HCT116 (cell line): ENCODE measurements at regions not wholly inside any gene's neighbourhood (a gene's known extent, or its start where the extent isn't known, plus 50 kb on each side); places are given as distances from the start of the nearest gene placed in this dataset.

ENCODE experiments used
- ATAC-seq: fragments of 200-7000 bp; cut with Tn5 transposase; 2 replicates; pipeline ENCODE4 v1.9.1; 2020; ENCODE audit warnings: mild to moderate bottlenecking, moderate library complexity
- BruUV-seq: library from RNA; stranded (reverse); fragments of 400-500 nt; replicated peaks from 2 replicates; lab custom pipeline; 2021; lab: Mats Ljungman, UMichigan
- CTCF ChIA-PET: fragments of 300-600 bp; sonication (Branson Sonifier 250); formaldehyde crosslinking; loops from one replicate; lab custom pipeline; 2021; ENCODE audit warnings: antibody characterized with exemption; lab: Charles Lee
- POLR2A ChIA-PET: fragments of 300-600, 350-600 bp; sonication (Branson Sonifier 250); formaldehyde crosslinking; loops from one replicate; lab custom pipeline; 2021; ENCODE audit warnings: antibody characterized with exemption; lab: Charles Lee
- RAD21 ChIA-PET, 2 experiments: fragments of 300-600 bp; sonication (Branson Sonifier 250); formaldehyde crosslinking; loops; one replicate each; lab custom pipeline; 2023; ENCODE audit warnings: low total read pairs in 2 of 2; ENCODE audit not compliant: uncharacterized antibody in 2 of 2, unreplicated experiment in 2 of 2, low non-redundant PET in 1 of 2; lab: Charles Lee
- DNase-seq: peaks from one replicate; pipeline ENCODE4 v3.0.0-alpha.2; 2010; ENCODE audit warnings: low read depth, low spot score
- H2AFZ ChIP-seq: fragments of 200-600 bp; shearing (Covaris generic), sonication (generic); 2 replicates; pipeline ENCODE4 v1.6.1; 2017; ENCODE audit warnings: low read depth, mixed run types, mixed read lengths, antibody characterized with exemption, low read length; ENCODE audit not compliant: poor library complexity, severe bottlenecking
- H3K27ac ChIP-seq: 2 replicates; pipeline ENCODE4 v1.5.1; 2012; ENCODE audit warnings: low read depth, low read length
- H3K27me3 ChIP-seq: fragments of 200-600 bp; sonication (generic); 2 replicates; pipeline ENCODE4 v1.6.1; 2016; ENCODE audit warnings: mixed run types, low read length, mixed read lengths; ENCODE audit not compliant: insufficient read depth
- H3K36me3 ChIP-seq, 2 experiments: fragments of 200-500 bp in 1 of 2; fragments of 200-600 bp in 1 of 2; sonication (Bioruptor generic) in 1 of 2; sonication (generic) in 1 of 2; 2 replicates each; pipeline versions ENCODE4 v1.5.1 to v1.6.1; 2014 to 2016; ENCODE audit warnings: low read length in 2 of 2, inconsistent platforms in 1 of 2, mixed read lengths in 1 of 2, mixed run types in 1 of 2; ENCODE audit not compliant: insufficient read depth in 2 of 2, control insufficient read depth in 1 of 2
- H3K4me1 ChIP-seq, 2 experiments: fragments of 200-600 bp in 1 of 2; sonication (generic) in 1 of 2; 2 replicates each; pipeline versions ENCODE4 v1.5.1 to v1.6.1; 2012 to 2017; ENCODE audit warnings: low read length in 2 of 2, inconsistent platforms in 1 of 2, mild to moderate bottlenecking in 1 of 2, mixed read lengths in 1 of 2, mixed run types in 1 of 2, moderate library complexity in 1 of 2; ENCODE audit not compliant: insufficient read depth in 2 of 2, control insufficient read depth in 1 of 2
- H3K4me2 ChIP-seq: fragments of 200-600 bp; sonication (generic); 2 replicates; pipeline ENCODE4 v1.6.1; 2017; ENCODE audit warnings: mixed run types, low read length, mixed read lengths
- H3K4me3 ChIP-seq, 2 experiments: fragments of 200-600 bp in 1 of 2; sonication (generic) in 1 of 2; replicated peaks in 1 of 2; 2 replicates each; pipeline ENCODE4 v1.5.1; 2011 to 2016; ENCODE audit warnings: low read length in 2 of 2, control low read depth in 1 of 2, low read depth in 1 of 2, mild to moderate bottlenecking in 1 of 2, mixed read lengths in 1 of 2, mixed run types in 1 of 2
- H3K79me2 ChIP-seq: fragments of 200-600 bp; sonication (generic); 2 replicates; pipeline ENCODE4 v1.6.1; 2017; ENCODE audit warnings: mild to moderate bottlenecking, mixed run types, low read length, moderate library complexity, mixed read lengths; ENCODE audit not compliant: insufficient read depth
- H3K9ac ChIP-seq: fragments of 200-600 bp; sonication (generic); 2 replicates; pipeline ENCODE4 v1.6.1; 2016; ENCODE audit warnings: low read length, mixed read lengths
- H3K9me2 ChIP-seq: fragments of 200-600 bp; sonication (generic), shearing (Covaris generic); 2 replicates; pipeline ENCODE4 v1.6.1; 2017; ENCODE audit warnings: mixed run types, mild to moderate bottlenecking, moderate library complexity; ENCODE audit not compliant: insufficient read depth
- H3K9me3 ChIP-seq, 2 experiments: fragments of 200-500 bp in 1 of 2; fragments of 200-600 bp in 1 of 2; sonication (Bioruptor generic) in 1 of 2; sonication (generic) in 1 of 2; 2 replicates each; pipeline ENCODE4 v1.6.1; 2014 to 2017; ENCODE audit warnings: low read length in 2 of 2, mixed read lengths in 2 of 2, inconsistent platforms in 1 of 2, low read depth in 1 of 2, mild to moderate bottlenecking in 1 of 2, mixed run types in 1 of 2, moderate library complexity in 1 of 2; ENCODE audit not compliant: control insufficient read depth in 1 of 2, insufficient read depth in 1 of 2
- H4K20me1 ChIP-seq: fragments of 200-600 bp; sonication (generic), shearing (Covaris generic); 2 replicates; pipeline ENCODE4 v1.6.1; 2017; ENCODE audit warnings: mixed run types, mild to moderate bottlenecking, moderate library complexity; ENCODE audit not compliant: insufficient read depth
- CBX3 ChIP-seq: IDR thresholded peaks from 2 replicates; pipeline ENCODE4 v1.6.1; 2012; ENCODE audit warnings: low read depth
- EGR1 ChIP-seq: IDR thresholded peaks from 2 replicates; pipeline ENCODE4 v1.6.1; 2012; ENCODE audit warnings: low read depth
- ELF1 ChIP-seq: IDR thresholded peaks from 2 replicates; pipeline ENCODE4 v1.6.1; 2012; ENCODE audit warnings: low read depth, borderline replicate concordance
- EZH2phosphoT487 ChIP-seq: fragments of 200-600 bp; IDR thresholded peaks from 2 replicates; pipeline ENCODE4 v1.6.1; 2018; ENCODE audit warnings: antibody characterized with exemption, borderline replicate concordance
- FOSL1 ChIP-seq: IDR thresholded peaks from 2 replicates; pipeline ENCODE4 v1.6.1; 2012; ENCODE audit warnings: low read depth
- POLR2A ChIP-seq: IDR thresholded peaks from 2 replicates; pipeline ENCODE4 v1.7.0; 2011; ENCODE audit warnings: borderline replicate concordance; ENCODE audit not compliant: insufficient read depth, insufficient read length; ENCODE audit errors: extremely low read depth
- POLR2AphosphoS5 ChIP-seq: IDR thresholded peaks from 2 replicates; pipeline ENCODE4 v1.6.1; 2011; ENCODE audit warnings: mild to moderate bottlenecking, low read depth, low read length, moderate library complexity
- RAD21 ChIP-seq: IDR thresholded peaks from 2 replicates; pipeline ENCODE4 v1.6.1; 2012; ENCODE audit warnings: low read depth, mild to moderate bottlenecking
- SIN3A ChIP-seq: IDR thresholded peaks from 2 replicates; pipeline ENCODE4 v1.6.1; 2012; ENCODE audit warnings: low read depth
- SRF ChIP-seq: IDR thresholded peaks from 2 replicates; pipeline ENCODE4 v1.6.1; 2012; ENCODE audit warnings: low read depth
- TCF7L2 ChIP-seq: IDR thresholded peaks from 2 replicates; pipeline ENCODE4 v1.7.0; 2011; ENCODE audit warnings: borderline replicate concordance, inconsistent platforms; ENCODE audit not compliant: insufficient read depth, insufficient read length; ENCODE audit errors: extremely low read depth
- YY1 ChIP-seq: IDR thresholded peaks from 2 replicates; pipeline ENCODE4 v1.6.1; 2011; ENCODE audit warnings: low read length, low read depth, moderate library complexity, mild to moderate bottlenecking; ENCODE audit not compliant: insufficient replicate concordance; ENCODE audit errors: extremely low read depth
- ZFX ChIP-seq: fragments of 450-650 bp; IDR thresholded peaks from 2 replicates; pipeline ENCODE4 v1.6.1; 2017
- ZNF274 ChIP-seq: fragments of 200-500 bp; sonication (Bioruptor generic); IDR thresholded peaks from 2 replicates; pipeline ENCODE4 v1.6.1; 2014; ENCODE audit warnings: mild to moderate bottlenecking, low read depth, low read length, inconsistent platforms
- intact Hi-C: fragments of 100-400 bp; cut with micrococcal nuclease; formaldehyde crosslinking; loops from 2 replicates; pipeline ENCODE4 v1.10.0; 2022
- TF ChIP-seq, protein P1 (sequence below): IDR thresholded peaks from 2 replicates; pipeline ENCODE4 v1.6.1; 2012
- TF ChIP-seq, protein P2 (sequence below): IDR thresholded peaks from 2 replicates; pipeline ENCODE4 v1.6.1; 2012; ENCODE audit warnings: low read depth
- TF ChIP-seq, protein P3 (sequence below), 3 experiments: fragments of 200-600 bp in 1 of 3; sonication (generic) in 1 of 3; IDR thresholded peaks in 2 of 3; conservative IDR thresholded peaks in 1 of 3; 2 replicates each; pipeline ENCODE4 v1.5.1; 2012 to 2017; ENCODE audit warnings: low read depth in 2 of 3, low read length in 2 of 3, antibody characterized with exemption in 1 of 3, borderline replicate concordance in 1 of 3, control low read depth in 1 of 3, mild to moderate bottlenecking in 1 of 3, mixed read lengths in 1 of 3, mixed run types in 1 of 3, moderate library complexity in 1 of 3; ENCODE audit not compliant: insufficient read depth in 1 of 3
- TF ChIP-seq, protein P4 (sequence below): IDR thresholded peaks from 2 replicates; pipeline ENCODE4 v1.6.1; 2011; ENCODE audit warnings: mild to moderate bottlenecking, low read length, moderate library complexity; ENCODE audit not compliant: insufficient replicate concordance; ENCODE audit errors: extremely low read depth
- TF ChIP-seq, protein P5 (sequence below): IDR thresholded peaks from 2 replicates; pipeline ENCODE4 v1.6.1; 2012

DNA sequence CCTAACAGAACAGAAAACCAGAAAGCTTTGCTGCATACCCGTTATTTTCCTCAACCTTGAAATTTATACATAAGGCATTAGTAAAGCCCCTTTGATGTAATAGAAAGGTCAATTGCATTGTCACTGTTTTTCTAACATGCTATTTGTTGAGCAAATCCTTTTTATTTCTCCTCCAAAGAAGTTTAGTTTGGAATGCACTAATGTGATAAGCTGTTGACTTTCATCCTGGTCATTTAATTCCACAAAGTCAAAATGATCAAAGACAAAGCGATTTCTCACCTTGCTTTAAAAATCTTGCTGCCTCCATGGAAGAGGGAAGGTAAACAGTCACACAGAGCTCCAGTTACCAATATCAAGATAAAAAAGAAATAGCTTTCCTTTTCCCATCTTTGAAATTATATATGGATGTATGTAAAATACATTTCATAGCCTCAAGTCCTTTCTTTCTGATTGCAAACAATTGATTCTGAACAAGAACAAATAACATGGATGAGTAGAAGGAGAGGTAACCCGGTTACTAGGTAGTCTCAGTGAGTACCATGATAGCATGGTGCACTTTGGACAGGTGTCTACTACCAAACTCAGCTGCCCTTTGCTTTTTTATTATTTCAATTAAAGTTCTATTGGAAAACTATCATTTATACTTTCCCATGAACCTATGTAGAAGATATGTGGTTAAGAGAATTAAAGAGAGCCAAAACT is 452.7 kb downstream of the STK39 start:
- no TSS peak for BruUV-seq
- DNase-seq, result no peak
- Histone ChIP-seq H3K36me3 (no peaks in the 10 kb centered on the region), H4K20me1 (no peaks in the 10 kb centered on the region), H3K4me2 (no peak overlapping the region), H3K4me3 (no peak overlapping the region), H3K9me3 (no peaks in the 10 kb centered on the region), H3K79me2 (no peaks in the 10 kb centered on the region), H2AFZ (no peak overlapping the region), H3K9me2 (no peaks in the 10 kb centered on the region), H3K27ac (no peak overlapping the region), H3K9ac (no peak overlapping the region), H3K27me3 (peaks cover 32% of the 10 kb centered on the region), H3K4me1 (no peaks in the 10 kb centered on the region)
- RAD21 ChIA-PET, result no interaction called here
- TF ChIP-seq RAD21 (no peak), SIN3A (no peak), SRF (no peak), ZFX (no peak), POLR2AphosphoS5 (no peak), EGR1 (no peak), YY1 (no peak), ELF1 (no peak), POLR2A (no peak), FOSL1 (no peak), ZNF274 (no peak), CBX3 (no peak), TCF7L2 (no peak), EZH2phosphoT487 (no peak)
- TF ChIP-seq, protein P1, sequence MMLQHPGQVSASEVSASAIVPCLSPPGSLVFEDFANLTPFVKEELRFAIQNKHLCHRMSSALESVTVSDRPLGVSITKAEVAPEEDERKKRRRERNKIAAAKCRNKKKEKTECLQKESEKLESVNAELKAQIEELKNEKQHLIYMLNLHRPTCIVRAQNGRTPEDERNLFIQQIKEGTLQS, result no peak
- TF ChIP-seq, protein P2, sequence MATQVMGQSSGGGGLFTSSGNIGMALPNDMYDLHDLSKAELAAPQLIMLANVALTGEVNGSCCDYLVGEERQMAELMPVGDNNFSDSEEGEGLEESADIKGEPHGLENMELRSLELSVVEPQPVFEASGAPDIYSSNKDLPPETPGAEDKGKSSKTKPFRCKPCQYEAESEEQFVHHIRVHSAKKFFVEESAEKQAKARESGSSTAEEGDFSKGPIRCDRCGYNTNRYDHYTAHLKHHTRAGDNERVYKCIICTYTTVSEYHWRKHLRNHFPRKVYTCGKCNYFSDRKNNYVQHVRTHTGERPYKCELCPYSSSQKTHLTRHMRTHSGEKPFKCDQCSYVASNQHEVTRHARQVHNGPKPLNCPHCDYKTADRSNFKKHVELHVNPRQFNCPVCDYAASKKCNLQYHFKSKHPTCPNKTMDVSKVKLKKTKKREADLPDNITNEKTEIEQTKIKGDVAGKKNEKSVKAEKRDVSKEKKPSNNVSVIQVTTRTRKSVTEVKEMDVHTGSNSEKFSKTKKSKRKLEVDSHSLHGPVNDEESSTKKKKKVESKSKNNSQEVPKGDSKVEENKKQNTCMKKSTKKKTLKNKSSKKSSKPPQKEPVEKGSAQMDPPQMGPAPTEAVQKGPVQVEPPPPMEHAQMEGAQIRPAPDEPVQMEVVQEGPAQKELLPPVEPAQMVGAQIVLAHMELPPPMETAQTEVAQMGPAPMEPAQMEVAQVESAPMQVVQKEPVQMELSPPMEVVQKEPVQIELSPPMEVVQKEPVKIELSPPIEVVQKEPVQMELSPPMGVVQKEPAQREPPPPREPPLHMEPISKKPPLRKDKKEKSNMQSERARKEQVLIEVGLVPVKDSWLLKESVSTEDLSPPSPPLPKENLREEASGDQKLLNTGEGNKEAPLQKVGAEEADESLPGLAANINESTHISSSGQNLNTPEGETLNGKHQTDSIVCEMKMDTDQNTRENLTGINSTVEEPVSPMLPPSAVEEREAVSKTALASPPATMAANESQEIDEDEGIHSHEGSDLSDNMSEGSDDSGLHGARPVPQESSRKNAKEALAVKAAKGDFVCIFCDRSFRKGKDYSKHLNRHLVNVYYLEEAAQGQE, result no peak
- TF ChIP-seq, protein P3, sequence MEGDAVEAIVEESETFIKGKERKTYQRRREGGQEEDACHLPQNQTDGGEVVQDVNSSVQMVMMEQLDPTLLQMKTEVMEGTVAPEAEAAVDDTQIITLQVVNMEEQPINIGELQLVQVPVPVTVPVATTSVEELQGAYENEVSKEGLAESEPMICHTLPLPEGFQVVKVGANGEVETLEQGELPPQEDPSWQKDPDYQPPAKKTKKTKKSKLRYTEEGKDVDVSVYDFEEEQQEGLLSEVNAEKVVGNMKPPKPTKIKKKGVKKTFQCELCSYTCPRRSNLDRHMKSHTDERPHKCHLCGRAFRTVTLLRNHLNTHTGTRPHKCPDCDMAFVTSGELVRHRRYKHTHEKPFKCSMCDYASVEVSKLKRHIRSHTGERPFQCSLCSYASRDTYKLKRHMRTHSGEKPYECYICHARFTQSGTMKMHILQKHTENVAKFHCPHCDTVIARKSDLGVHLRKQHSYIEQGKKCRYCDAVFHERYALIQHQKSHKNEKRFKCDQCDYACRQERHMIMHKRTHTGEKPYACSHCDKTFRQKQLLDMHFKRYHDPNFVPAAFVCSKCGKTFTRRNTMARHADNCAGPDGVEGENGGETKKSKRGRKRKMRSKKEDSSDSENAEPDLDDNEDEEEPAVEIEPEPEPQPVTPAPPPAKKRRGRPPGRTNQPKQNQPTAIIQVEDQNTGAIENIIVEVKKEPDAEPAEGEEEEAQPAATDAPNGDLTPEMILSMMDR (IDR thresholded peaks at IDR 0.05 in 2 of 3, conservative IDR thresholded peaks at IDR 0.05 in 1 of 3; ENCODE audit: borderline replicate concordance in 1 of 3, insufficient read depth in 1 of 3, low read depth in 2 of 3, low read length in 2 of 3), result no peak
- TF ChIP-seq, protein P4, sequence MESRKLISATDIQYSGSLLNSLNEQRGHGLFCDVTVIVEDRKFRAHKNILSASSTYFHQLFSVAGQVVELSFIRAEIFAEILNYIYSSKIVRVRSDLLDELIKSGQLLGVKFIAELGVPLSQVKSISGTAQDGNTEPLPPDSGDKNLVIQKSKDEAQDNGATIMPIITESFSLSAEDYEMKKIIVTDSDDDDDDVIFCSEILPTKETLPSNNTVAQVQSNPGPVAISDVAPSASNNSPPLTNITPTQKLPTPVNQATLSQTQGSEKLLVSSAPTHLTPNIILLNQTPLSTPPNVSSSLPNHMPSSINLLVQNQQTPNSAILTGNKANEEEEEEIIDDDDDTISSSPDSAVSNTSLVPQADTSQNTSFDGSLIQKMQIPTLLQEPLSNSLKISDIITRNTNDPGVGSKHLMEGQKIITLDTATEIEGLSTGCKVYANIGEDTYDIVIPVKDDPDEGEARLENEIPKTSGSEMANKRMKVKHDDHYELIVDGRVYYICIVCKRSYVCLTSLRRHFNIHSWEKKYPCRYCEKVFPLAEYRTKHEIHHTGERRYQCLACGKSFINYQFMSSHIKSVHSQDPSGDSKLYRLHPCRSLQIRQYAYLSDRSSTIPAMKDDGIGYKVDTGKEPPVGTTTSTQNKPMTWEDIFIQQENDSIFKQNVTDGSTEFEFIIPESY, result no peak
- TF ChIP-seq, protein P5, sequence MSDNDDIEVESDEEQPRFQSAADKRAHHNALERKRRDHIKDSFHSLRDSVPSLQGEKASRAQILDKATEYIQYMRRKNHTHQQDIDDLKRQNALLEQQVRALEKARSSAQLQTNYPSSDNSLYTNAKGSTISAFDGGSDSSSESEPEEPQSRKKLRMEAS, result no peak
- CTCF ChIA-PET, result no interaction called here
- intact Hi-C loops, result no loop called here
- POLR2A ChIA-PET, result no interaction called here
- no peak for ATAC-seq
